DND-41 (cell line): ENCODE measurements at regions not wholly inside any gene's neighbourhood (a gene's known extent, or its start where the extent isn't known, plus 50 kb on each side); places are given as distances from the start of the nearest gene placed in this dataset.

Experiments
- CTCF ChIP-seq: IDR thresholded peaks from 2 replicates; pipeline ENCODE4 v1.5.1; 2012; ENCODE audit warnings: borderline replicate concordance, low read length, moderate library complexity, mild to moderate bottlenecking; ENCODE audit not compliant: poor library complexity, severe bottlenecking; ENCODE audit errors: extremely low read depth
- EZH2 ChIP-seq: IDR thresholded peaks from 3 replicates; pipeline ENCODE4 v1.6.1; 2012; ENCODE audit warnings: borderline replicate concordance, low read depth, mild to moderate bottlenecking, moderate library complexity, low read length, inconsistent platforms; ENCODE audit not compliant: severe bottlenecking

- TF ChIP-seq CTCF, result no peak
- TF ChIP-seq EZH2, result no peak
Observed at GRCh38 chr15:98418122-98418521, 230.2 kb upstream of the IGF1R start.
